ENCODE measurements at regions not wholly inside any gene's neighbourhood (a gene's known extent, or its start where the extent isn't known, plus 50 kb on each side); places are given as distances from the start of the nearest gene placed in this dataset.

GRCh38 chr1:83129107-83129506 is 869.8 kb downstream of the TTLL7 start:
- TF ChIP-seq CEBPB (IDR thresholded peaks at IDR 0.05) (no peak), TAF1 (IDR thresholded peaks at IDR 0.05; ENCODE audit: low read depth) (no peak), CREB1 (IDR thresholded peaks at IDR 0.05; ENCODE audit: low read depth) (no peak), MAX (IDR thresholded peaks at IDR 0.05) (no peak), RAD21 (IDR thresholded peaks at IDR 0.05; ENCODE audit: low read depth) (no peak)

Data from Ishikawa (cell line).